WTC11 (cell line): ENCODE measurements at regions not wholly inside any gene's neighbourhood (a gene's known extent, or its start where the extent isn't known, plus 50 kb on each side); places are given as distances from the start of the nearest gene placed in this dataset.

Experiments
- CTCF ChIP-seq: fragments of 200-600 bp; IDR thresholded peaks from 2 replicates; pipeline ENCODE4 v1.8.0; 2022; ENCODE audit warnings: antibody characterized with exemption
- SMAD3 ChIP-seq: sonication (generic); formaldehyde crosslinking; IDR thresholded peaks from 2 replicates; pipeline ENCODE4 v1.8.0; 2022; ENCODE audit warnings: missing genetic modification reagents, mild to moderate bottlenecking, borderline replicate concordance

- TF ChIP-seq SMAD3 (CRISPR knock-in tag) = no peak
- no peak for TF ChIP-seq CTCF
Observed at GRCh38 chr10:117762819-117763172, 220.2 kb downstream of the EMX2 start.
